AG10803 (cell line): ENCODE measurements at regions not wholly inside any gene's neighbourhood (a gene's known extent, or its start where the extent isn't known, plus 50 kb on each side); places are given as distances from the start of the nearest gene placed in this dataset.

ENCODE experiments used
- DNase-seq: peaks from one replicate; pipeline ENCODE4 v3.0.0; 2010; ENCODE audit warnings: low read depth
- H3K4me3 ChIP-seq: 2 replicates; pipeline ENCODE4 v1.5.1; 2011; ENCODE audit warnings: mild to moderate bottlenecking, low read length, control low read depth
- CTCF ChIP-seq: conservative IDR thresholded peaks from 2 replicates; pipeline ENCODE4 v1.5.1; 2011; ENCODE audit warnings: mild to moderate bottlenecking, low read length, control low read depth, inconsistent platforms

DNA sequence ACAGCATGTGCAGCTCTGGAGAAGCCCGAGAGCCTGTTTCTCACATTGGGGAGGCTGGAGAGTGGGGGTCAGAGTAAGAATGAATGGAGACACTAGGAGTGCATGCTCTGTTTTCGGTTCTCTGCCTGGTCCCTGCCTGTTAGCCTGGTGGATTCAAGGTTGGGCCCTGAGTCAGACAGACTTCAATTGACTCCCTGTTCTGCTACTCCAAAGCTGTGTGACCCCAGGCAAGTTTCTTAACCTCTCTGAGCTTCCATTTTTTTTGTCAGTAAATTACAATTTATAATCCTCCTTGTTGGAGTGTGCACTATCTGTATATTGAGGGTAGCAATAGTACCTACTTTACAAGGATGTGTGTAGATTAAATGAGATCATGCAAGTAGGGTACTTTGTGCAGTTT, 102.6 kb upstream of the ESRRB start:
- TF ChIP-seq CTCF: no peak
- DNase-seq: no peak
- no peak overlapping the region for H3K4me3 ChIP-seq

DNA sequence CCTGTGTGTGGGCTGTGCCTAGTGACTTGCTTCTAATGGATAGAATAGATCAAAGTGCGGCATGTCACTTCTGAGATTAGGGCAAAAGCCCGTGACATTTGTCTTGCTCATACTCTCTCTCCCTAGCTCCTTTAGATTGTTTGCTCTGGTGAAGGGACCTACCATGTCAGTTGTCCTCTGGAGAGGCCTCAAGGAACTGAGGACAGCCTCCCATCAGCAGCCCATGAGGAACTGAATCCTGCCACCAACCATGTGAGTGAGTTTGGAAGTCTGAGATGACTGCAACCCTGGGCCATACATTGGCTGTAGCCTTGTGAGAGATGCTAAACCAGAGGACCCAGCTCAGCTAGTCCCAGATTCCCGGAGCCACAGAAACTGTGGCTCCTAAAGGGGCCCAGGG, 101.6 kb upstream of the ESRRB start:
- no peak for DNase-seq
- H3K4me3 ChIP-seq: no peak overlapping the region
- no peak for TF ChIP-seq CTCF

GRCh38 chr14:76277586-76278130, 98.3 kb upstream of the ESRRB start:
- no peak for TF ChIP-seq CTCF
- no peak for DNase-seq
- no peak overlapping the region for H3K4me3 ChIP-seq

- no peak for TF ChIP-seq CTCF
- no peak overlapping the region for H3K4me3 ChIP-seq
- no peak for DNase-seq
Observed at GRCh38 chr14:76280221-76280620, 95.7 kb upstream of the ESRRB start.

DNA sequence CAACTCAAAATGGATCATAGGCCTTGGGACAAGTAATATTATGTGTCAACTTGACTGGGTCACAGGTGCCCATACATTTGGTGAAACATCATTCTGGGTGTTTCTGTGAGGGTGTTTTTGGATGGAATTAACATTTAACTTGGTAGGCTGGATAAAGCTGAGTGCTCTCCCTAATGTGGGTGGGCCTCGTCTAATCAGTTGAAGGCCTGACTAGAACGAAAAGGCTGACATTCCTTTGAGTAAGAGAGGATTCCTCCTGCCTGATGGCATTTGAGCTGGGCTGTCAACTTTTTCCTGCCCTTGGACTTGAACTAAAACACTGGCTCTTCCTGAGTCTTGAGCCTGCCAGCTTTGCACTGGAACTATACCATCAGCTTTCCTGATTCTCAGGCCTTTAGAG, 93.4 kb upstream of the ESRRB start:
- DNase-seq: no peak
- TF ChIP-seq CTCF: no peak
- H3K4me3 ChIP-seq: no peak overlapping the region

- H3K4me3 ChIP-seq: no peak overlapping the region
- TF ChIP-seq CTCF: no peak
Observed at GRCh38 chr14:76287063-76287462, 88.9 kb upstream of the ESRRB start.

GRCh38 chr14:76289276-76289675, 86.7 kb upstream of the ESRRB start:
- H3K4me3 ChIP-seq: no peak overlapping the region
- no peak for TF ChIP-seq CTCF
- no peak for DNase-seq

More at GRCh38 chr14:76287063-76287462, 88.9 kb upstream of the ESRRB start:
- no peak for DNase-seq
